Natural killer cell (primary cell): ENCODE measurements at regions not wholly inside any gene's neighbourhood (a gene's known extent, or its start where the extent isn't known, plus 50 kb on each side); places are given as distances from the start of the nearest gene placed in this dataset.

ENCODE experiments used
- ATAC-seq, 3 donors: fragments of 150-1000 bp in 2 of 3; fragments of 200-7000 bp in 1 of 3; cut with Tn5 transposase; 1 replicate in 1 of 3; 2 replicates in 2 of 3; pipeline ENCODE4 v1.10.0; 2021; ENCODE audit warnings: mild to moderate bottlenecking in 2 of 3, moderate library complexity in 2 of 3
- DNase-seq, 2 donors: peaks; one replicate each; pipeline versions ENCODE4 v3.0.0 to v3.0.0-alpha.2; 2013 to 2021; ENCODE audit warnings: mixed read lengths in 1 of 2
- H3K27ac ChIP-seq: one replicate; pipeline ENCODE4 v1.5.1; 2013; ENCODE audit warnings: mild to moderate bottlenecking, low read length
- H3K27me3 ChIP-seq: one replicate; pipeline ENCODE4 v1.6.1; 2013; ENCODE audit warnings: low read length; ENCODE audit not compliant: control insufficient read depth, insufficient read depth
- H3K36me3 ChIP-seq: one replicate; pipeline ENCODE4 v1.6.1; 2013; ENCODE audit warnings: low read length; ENCODE audit not compliant: control insufficient read depth, insufficient read depth
- H3K4me1 ChIP-seq: one replicate; pipeline ENCODE4 v1.6.1; 2013; ENCODE audit warnings: low read length; ENCODE audit not compliant: control insufficient read depth, insufficient read depth
- H3K4me3 ChIP-seq: one replicate; pipeline ENCODE4 v1.5.1; 2013; ENCODE audit warnings: low read length
- H3K9me3 ChIP-seq: one replicate; pipeline ENCODE4 v1.6.1; 2013; ENCODE audit warnings: low read length; ENCODE audit not compliant: control insufficient read depth, insufficient read depth
- H3K27ac Mint-ChIP-seq, 2 donors: one replicate each; pipeline ENCODE4 v1.8.0; 2022; ENCODE audit warnings: mild to moderate bottlenecking in 2 of 2, mixed read lengths in 2 of 2, moderate library complexity in 1 of 2
- H3K27me3 Mint-ChIP-seq, 2 donors: one replicate each; pipeline ENCODE4 v1.8.0; 2022; ENCODE audit warnings: low read depth in 2 of 2, mixed read lengths in 2 of 2
- H3K36me3 Mint-ChIP-seq: one replicate; pipeline ENCODE4 v1.8.0; 2022; ENCODE audit warnings: mixed read lengths
- H3K4me1 Mint-ChIP-seq, 2 donors: one replicate each; pipeline ENCODE4 v1.8.0; 2022; ENCODE audit warnings: mixed read lengths in 2 of 2
- H3K4me3 Mint-ChIP-seq: one replicate; pipeline ENCODE4 v1.8.0; 2022; ENCODE audit warnings: mild to moderate bottlenecking, moderate library complexity, mixed read lengths
- H3K9me3 Mint-ChIP-seq, 2 donors: one replicate each; pipeline ENCODE4 v1.8.0; 2022; ENCODE audit warnings: mixed read lengths in 2 of 2
- CTCF ChIP-seq: fragments of 200-600 bp; IDR thresholded peaks from one replicate; pipeline ENCODE4 v1.8.0; 2022; ENCODE audit warnings: antibody characterized with exemption
- WGBS: methylation state at CpG from one replicate; pipeline ENCODE4 v1.1.7; 2013; ENCODE audit warnings: missing lambda C conversion rate; ENCODE audit not compliant: insufficient coverage; 5-methylcytosine and 5-hydroxymethylcytosine counted together
- intact Hi-C: fragments of 100-400 bp; cut with micrococcal nuclease; formaldehyde crosslinking; loops from one replicate; pipeline ENCODE4 v1.14.2; 2022

- Mint-ChIP-seq H3K36me3 (peaks cover 6% of the 10 kb centered on the region), H3K9me3 (peaks cover 6 to 11% of the 10 kb centered on the region in 2 donors), H3K27me3 (no peaks in the 10 kb centered on the region), H3K4me1 (no peaks in the 10 kb centered on the region), H3K27ac (no peak overlapping the region), H3K4me3 (no peak overlapping the region)
- Histone ChIP-seq H3K36me3 (no peaks in the 10 kb centered on the region), H3K9me3 (no peaks in the 10 kb centered on the region), H3K4me3 (no peak overlapping the region), H3K27me3 (no peaks in the 10 kb centered on the region), H3K27ac (no peak overlapping the region), H3K4me1 (no peaks in the 10 kb centered on the region)
- ATAC-seq (no peak), DNase-seq (no peak)
- intact Hi-C loops = no loop called here
- no peak for TF ChIP-seq CTCF
- WGBS = no CpG with 5 or more reads among the region's 1 CpG
These were observed 820.3 kb upstream of the PCDH10 start for GRCh38 chr4:132328761-132329160.

GRCh38 chr4:132330994-132331393 is 818.1 kb upstream of the PCDH10 start:
- H3K27ac ChIP-seq = no peak overlapping the region
- no peak overlapping the region for H3K4me3 ChIP-seq
- ATAC-seq = no peak
- H3K36me3 Mint-ChIP-seq = peaks cover 6% of the 10 kb centered on the region
- H3K4me1 ChIP-seq = no peaks in the 10 kb centered on the region
- intact Hi-C loops = no loop called here
- no peak for TF ChIP-seq CTCF
- no peaks in the 10 kb centered on the region for H3K9me3 ChIP-seq
- DNase-seq = no peak
- H3K27me3 Mint-ChIP-seq = no peaks in the 10 kb centered on the region
- no peaks in the 10 kb centered on the region for H3K4me1 Mint-ChIP-seq
- H3K9me3 Mint-ChIP-seq = peaks cover 6 to 13% of the 10 kb centered on the region in 2 donors
- H3K27ac Mint-ChIP-seq = no peak overlapping the region
- H3K36me3 ChIP-seq = no peaks in the 10 kb centered on the region
- 67% methylated on average over 1 of the region's 2 CpGs for WGBS
- H3K27me3 ChIP-seq = no peaks in the 10 kb centered on the region
- no peak overlapping the region for H3K4me3 Mint-ChIP-seq

GRCh38 chr4:132332932-132333723 is 816.0 kb upstream of the PCDH10 start:
- H3K36me3 ChIP-seq = no peaks in the 10 kb centered on the region
- H3K4me1 ChIP-seq = no peaks in the 10 kb centered on the region
- ATAC-seq = no peak
- H3K9me3 Mint-ChIP-seq = peaks cover 12 to 15% of the 10 kb centered on the region in 2 donors
- no peaks in the 10 kb centered on the region for H3K27me3 ChIP-seq
- H3K27me3 Mint-ChIP-seq = no peaks in the 10 kb centered on the region
- H3K4me1 Mint-ChIP-seq = no peaks in the 10 kb centered on the region
- DNase-seq = no peak
- intact Hi-C loops = no loop called here
- H3K27ac ChIP-seq = no peak overlapping the region
- 92% methylated on average over 1 of the region's 1 CpG for WGBS
- no peak overlapping the region for H3K4me3 Mint-ChIP-seq
- no peaks in the 10 kb centered on the region for H3K9me3 ChIP-seq
- no peak for TF ChIP-seq CTCF
- no peak overlapping the region for H3K27ac Mint-ChIP-seq
- H3K4me3 ChIP-seq = no peak overlapping the region
- H3K36me3 Mint-ChIP-seq = no peaks in the 10 kb centered on the region

- Histone ChIP-seq H3K9me3 (no peaks in the 10 kb centered on the region), H3K36me3 (no peaks in the 10 kb centered on the region), H3K4me3 (no peak overlapping the region), H3K27ac (no peak overlapping the region), H3K4me1 (no peaks in the 10 kb centered on the region), H3K27me3 (no peaks in the 10 kb centered on the region)
- Mint-ChIP-seq H3K27me3 (no peaks in the 10 kb centered on the region), H3K36me3 (no peaks in the 10 kb centered on the region), H3K4me3 (no peak overlapping the region), H3K27ac (no peak overlapping the region), H3K4me1 (no peaks in the 10 kb centered on the region), H3K9me3 (peaks cover 12 to 14% of the 10 kb centered on the region in 2 donors)
- DNase-seq (no peak), ATAC-seq (no peak)
- TF ChIP-seq CTCF = no peak
- intact Hi-C loops = no loop called here
- WGBS = 80% methylated on average over 1 of the region's 1 CpG
These were observed 815.4 kb upstream of the PCDH10 start for GRCh38 chr4:132333724-132334047.
